ENCODE measurements at regions not wholly inside any gene's neighbourhood (a gene's known extent, or its start where the extent isn't known, plus 50 kb on each side); places are given as distances from the start of the nearest gene placed in this dataset.

GRCh38 chr7:118298771-118299170, 74.3 kb downstream of the ANKRD7 start:
- H3K36me3 ChIP-seq (ENCODE audit: insufficient read depth, low read length), result no peaks in the 10 kb centered on the region
- no peak overlapping the region for H3K4me3 ChIP-seq (ENCODE audit: low read length)
- no peak overlapping the region for H3K27ac ChIP-seq (ENCODE audit: low read depth, low read length)
- H3K27me3 ChIP-seq (ENCODE audit: insufficient read depth, low read length), result no peaks in the 10 kb centered on the region
- no peaks in the 10 kb centered on the region for H3K9me3 ChIP-seq (ENCODE audit: insufficient read depth, low read depth, low read length)
- H3K4me1 ChIP-seq (ENCODE audit: insufficient read depth, low read length), result no peaks in the 10 kb centered on the region
- H3K9ac ChIP-seq (ENCODE audit: low read depth, low read length), result no peak overlapping the region

- Histone ChIP-seq H3K4me3 (ENCODE audit: low read length) (no peak overlapping the region), H3K9me3 (ENCODE audit: insufficient read depth, low read depth, low read length) (no peaks in the 10 kb centered on the region), H3K27me3 (ENCODE audit: insufficient read depth, low read length) (no peaks in the 10 kb centered on the region), H3K4me1 (ENCODE audit: insufficient read depth, low read length) (no peaks in the 10 kb centered on the region), H3K9ac (ENCODE audit: low read depth, low read length) (no peak overlapping the region), H3K36me3 (ENCODE audit: insufficient read depth, low read length) (no peaks in the 10 kb centered on the region), H3K27ac (ENCODE audit: low read depth, low read length) (no peak overlapping the region)
Measured at GRCh38 chr7:118300177-118300576, 75.7 kb downstream of the ANKRD7 start.

GRCh38 chr7:118304100-118304499, 79.6 kb downstream of the ANKRD7 start:
- Histone ChIP-seq H3K4me1 (ENCODE audit: insufficient read depth, low read length) (no peaks in the 10 kb centered on the region), H3K9me3 (ENCODE audit: insufficient read depth, low read depth, low read length) (peaks cover 4% of the 10 kb centered on the region), H3K9ac (ENCODE audit: low read depth, low read length) (no peak overlapping the region), H3K4me3 (ENCODE audit: low read length) (no peak overlapping the region), H3K27me3 (ENCODE audit: insufficient read depth, low read length) (no peaks in the 10 kb centered on the region), H3K27ac (ENCODE audit: low read depth, low read length) (no peak overlapping the region), H3K36me3 (ENCODE audit: insufficient read depth, low read length) (no peaks in the 10 kb centered on the region)
- 90% methylated on average over 2 of the region's 2 CpGs for WGBS

GRCh38 chr7:118305671-118306070, 81.2 kb downstream of the ANKRD7 start:
- H3K36me3 ChIP-seq (ENCODE audit: insufficient read depth, low read length), result no peaks in the 10 kb centered on the region
- no peak overlapping the region for H3K9ac ChIP-seq (ENCODE audit: low read depth, low read length)
- 90% methylated on average over 1 of the region's 1 CpG for WGBS
- H3K27me3 ChIP-seq (ENCODE audit: insufficient read depth, low read length), result no peaks in the 10 kb centered on the region
- no peak overlapping the region for H3K4me3 ChIP-seq (ENCODE audit: low read length)
- peaks cover 6% of the 10 kb centered on the region for H3K9me3 ChIP-seq (ENCODE audit: insufficient read depth, low read depth, low read length)
- H3K4me1 ChIP-seq (ENCODE audit: insufficient read depth, low read length), result no peaks in the 10 kb centered on the region
- no peak overlapping the region for H3K27ac ChIP-seq (ENCODE audit: low read depth, low read length)

- Histone ChIP-seq H3K9ac (ENCODE audit: low read depth, low read length) (no peak overlapping the region), H3K9me3 (ENCODE audit: insufficient read depth, low read depth, low read length) (peaks cover 6% of the 10 kb centered on the region), H3K4me3 (ENCODE audit: low read length) (no peak overlapping the region), H3K27me3 (ENCODE audit: insufficient read depth, low read length) (no peaks in the 10 kb centered on the region), H3K27ac (ENCODE audit: low read depth, low read length) (no peak overlapping the region), H3K36me3 (ENCODE audit: insufficient read depth, low read length) (no peaks in the 10 kb centered on the region), H3K4me1 (ENCODE audit: insufficient read depth, low read length) (peaks cover 3% of the 10 kb centered on the region; the same call in 1 of the 2 replicates)
- WGBS, result 96% methylated on average over 2 of the region's 2 CpGs
Measured at GRCh38 chr7:118306771-118307170, 82.3 kb downstream of the ANKRD7 start.

- peaks cover 12% of the 10 kb centered on the region for H3K4me1 ChIP-seq (ENCODE audit: insufficient read depth, low read length)
- H3K9me3 ChIP-seq (ENCODE audit: insufficient read depth, low read depth, low read length), result peaks cover 6% of the 10 kb centered on the region
- no peaks in the 10 kb centered on the region for H3K27me3 ChIP-seq (ENCODE audit: insufficient read depth, low read length)
- no peaks in the 10 kb centered on the region for H3K36me3 ChIP-seq (ENCODE audit: insufficient read depth, low read length)
- 100% methylated on average over 1 of the region's 1 CpG for WGBS
- no peak overlapping the region for H3K27ac ChIP-seq (ENCODE audit: low read depth, low read length)
- no peak overlapping the region for H3K9ac ChIP-seq (ENCODE audit: low read depth, low read length)
- no peak overlapping the region for H3K4me3 ChIP-seq (ENCODE audit: low read length)
Measured at GRCh38 chr7:118311121-118311836, 86.8 kb downstream of the ANKRD7 start.

- Histone ChIP-seq H3K4me3 (ENCODE audit: low read length) (no peak overlapping the region), H3K9ac (ENCODE audit: low read depth, low read length) (no peak overlapping the region), H3K36me3 (ENCODE audit: insufficient read depth, low read length) (no peaks in the 10 kb centered on the region), H3K4me1 (ENCODE audit: insufficient read depth, low read length) (peaks cover 12% of the 10 kb centered on the region), H3K9me3 (ENCODE audit: insufficient read depth, low read depth, low read length) (peaks cover 6% of the 10 kb centered on the region), H3K27ac (ENCODE audit: low read depth, low read length) (peak overlapping the region; percentile 13; the same call in 1 of the 2 replicates), H3K27me3 (ENCODE audit: insufficient read depth, low read length) (no peaks in the 10 kb centered on the region)
- WGBS, result 89% methylated on average over 1 of the region's 1 CpG
Measured at GRCh38 chr7:118312051-118312450, 87.5 kb downstream of the ANKRD7 start.

- 96% methylated on average over 1 of the region's 1 CpG for WGBS
- no peaks in the 10 kb centered on the region for H3K27me3 ChIP-seq (ENCODE audit: insufficient read depth, low read length)
- H3K9me3 ChIP-seq (ENCODE audit: insufficient read depth, low read depth, low read length), result peaks cover 6% of the 10 kb centered on the region
- no peak overlapping the region for H3K27ac ChIP-seq (ENCODE audit: low read depth, low read length)
- no peak overlapping the region for H3K4me3 ChIP-seq (ENCODE audit: low read length)
- H3K9ac ChIP-seq (ENCODE audit: low read depth, low read length), result no peak overlapping the region
- H3K4me1 ChIP-seq (ENCODE audit: insufficient read depth, low read length), result peaks cover 12% of the 10 kb centered on the region
- H3K36me3 ChIP-seq (ENCODE audit: insufficient read depth, low read length), result no peaks in the 10 kb centered on the region
Measured at GRCh38 chr7:118312966-118313365, 88.5 kb downstream of the ANKRD7 start.

GRCh38 chr7:118324790-118325449, 100.4 kb downstream of the ANKRD7 start:
- no peaks in the 10 kb centered on the region for H3K9me3 ChIP-seq (ENCODE audit: insufficient read depth, low read depth, low read length)
- no peak overlapping the region for H3K4me3 ChIP-seq (ENCODE audit: low read length)
- H3K27ac ChIP-seq (ENCODE audit: low read depth, low read length), result no peak overlapping the region
- peaks cover 11% of the 10 kb centered on the region for H3K4me1 ChIP-seq (ENCODE audit: insufficient read depth, low read length)
- no peaks in the 10 kb centered on the region for H3K36me3 ChIP-seq (ENCODE audit: insufficient read depth, low read length)
- 94% methylated on average over 4 of the region's 4 CpGs for WGBS
- H3K9ac ChIP-seq (ENCODE audit: low read depth, low read length), result no peak overlapping the region
- no peaks in the 10 kb centered on the region for H3K27me3 ChIP-seq (ENCODE audit: insufficient read depth, low read length)

GRCh38 chr7:118325450-118325808, 100.9 kb downstream of the ANKRD7 start:
- Histone ChIP-seq H3K4me1 (ENCODE audit: insufficient read depth, low read length) (peaks cover 16% of the 10 kb centered on the region), H3K4me3 (ENCODE audit: low read length) (no peak overlapping the region), H3K9ac (ENCODE audit: low read depth, low read length) (no peak overlapping the region), H3K27ac (ENCODE audit: low read depth, low read length) (no peak overlapping the region), H3K36me3 (ENCODE audit: insufficient read depth, low read length) (no peaks in the 10 kb centered on the region), H3K9me3 (ENCODE audit: insufficient read depth, low read depth, low read length) (no peaks in the 10 kb centered on the region), H3K27me3 (ENCODE audit: insufficient read depth, low read length) (no peaks in the 10 kb centered on the region)

GRCh38 chr7:118327174-118327573, 102.7 kb downstream of the ANKRD7 start:
- Histone ChIP-seq H3K36me3 (ENCODE audit: insufficient read depth, low read length) (no peaks in the 10 kb centered on the region), H3K9ac (ENCODE audit: low read depth, low read length) (no peak overlapping the region), H3K27ac (ENCODE audit: low read depth, low read length) (no peak overlapping the region), H3K27me3 (ENCODE audit: insufficient read depth, low read length) (no peaks in the 10 kb centered on the region), H3K4me1 (ENCODE audit: insufficient read depth, low read length) (peaks cover 16% of the 10 kb centered on the region), H3K4me3 (ENCODE audit: low read length) (no peak overlapping the region), H3K9me3 (ENCODE audit: insufficient read depth, low read depth, low read length) (no peaks in the 10 kb centered on the region)
- WGBS, result 97% methylated on average over 2 of the region's 2 CpGs

All from HUES64 (cell line).